GM23338 (cell line): ENCODE measurements at regions not wholly inside any gene's neighbourhood (a gene's known extent, or its start where the extent isn't known, plus 50 kb on each side); places are given as distances from the start of the nearest gene placed in this dataset.

Experiments used
- ATAC-seq: fragments of 200-7000 bp; cut with Tn5 transposase; 3 replicates; pipeline ENCODE4 v1.9.1; 2020
- DNase-seq: peaks from one replicate; pipeline ENCODE4 v3.0.0-alpha.2; 2015; ENCODE audit warnings: low spot score
- H2AFZ ChIP-seq: fragments of 200-600 bp; sonication (generic); 2 replicates; pipeline ENCODE4 v1.8.0; 2016; ENCODE audit warnings: antibody characterized with exemption, mild to moderate bottlenecking, moderate library complexity
- H3F3A ChIP-seq: fragments of 200-600 bp; sonication (generic); replicated peaks from 2 replicates; pipeline ENCODE4 v1.8.0; 2017; ENCODE audit warnings: antibody characterized with exemption, mixed run types, low read depth
- H3K27ac ChIP-seq: fragments of 200-600 bp; sonication (generic); 2 replicates; pipeline ENCODE4 v1.6.1; 2016; ENCODE audit warnings: low read depth
- H3K27me3 ChIP-seq: fragments of 200-600 bp; sonication (generic); 2 replicates; pipeline ENCODE4 v1.8.0; 2016; ENCODE audit warnings: mild to moderate bottlenecking, mixed run types, moderate library complexity; ENCODE audit not compliant: insufficient read depth
- H3K36me3 ChIP-seq: fragments of 200-600 bp; sonication (generic); 2 replicates; pipeline ENCODE4 v1.8.0; 2016; ENCODE audit warnings: mild to moderate bottlenecking; ENCODE audit not compliant: insufficient read depth
- H3K4me1 ChIP-seq: fragments of 200-600 bp; sonication (generic); 2 replicates; pipeline ENCODE4 v1.8.0; 2016; ENCODE audit warnings: mild to moderate bottlenecking, moderate library complexity; ENCODE audit not compliant: insufficient read depth
- H3K4me2 ChIP-seq: fragments of 200-600 bp; sonication (generic); 2 replicates; pipeline ENCODE4 v1.7.1; 2017; ENCODE audit warnings: mixed run types
- H3K4me3 ChIP-seq: fragments of 200-600 bp; sonication (generic); 2 replicates; pipeline ENCODE4 v1.6.1; 2016; ENCODE audit warnings: mixed run types
- H3K79me2 ChIP-seq: fragments of 200-600 bp; sonication (generic); replicated peaks from 2 replicates; pipeline ENCODE4 v1.8.0; 2017; ENCODE audit warnings: mild to moderate bottlenecking; ENCODE audit not compliant: insufficient read depth
- H3K9me2 ChIP-seq: fragments of 200-600 bp; sonication (generic); 2 replicates; pipeline ENCODE4 v1.8.0; 2017; ENCODE audit not compliant: insufficient read depth
- H4K20me1 ChIP-seq: fragments of 200-600 bp; sonication (generic); replicated peaks from 2 replicates; pipeline ENCODE4 v1.8.0; 2017; ENCODE audit warnings: mild to moderate bottlenecking; ENCODE audit not compliant: insufficient read depth
- H3K27ac Mint-ChIP-seq: 2 replicates; pipeline ENCODE4 v1.8.0; 2020; ENCODE audit warnings: inconsistent platforms, mild to moderate bottlenecking, moderate library complexity, mixed read lengths
- H3K27me3 Mint-ChIP-seq: 3 replicates; pipeline ENCODE4 v1.8.0; 2022; ENCODE audit warnings: low read depth, mild to moderate bottlenecking, moderate library complexity, mixed read lengths, inconsistent platforms; ENCODE audit not compliant: insufficient read depth, poor library complexity
- H3K36me3 Mint-ChIP-seq: 3 replicates; pipeline ENCODE4 v1.8.0; 2021; ENCODE audit warnings: low read depth, mild to moderate bottlenecking, inconsistent platforms, moderate library complexity, mixed read lengths
- H3K4me1 Mint-ChIP-seq: 3 replicates; pipeline ENCODE4 v1.8.0; 2020; ENCODE audit warnings: mild to moderate bottlenecking, inconsistent platforms, mixed read lengths
- H3K4me3 Mint-ChIP-seq: 3 replicates; pipeline ENCODE4 v1.8.0; 2021; ENCODE audit warnings: moderate library complexity, mild to moderate bottlenecking, inconsistent platforms, mixed read lengths
- H3K9me3 Mint-ChIP-seq: 3 replicates; pipeline ENCODE4 v1.8.0; 2020; ENCODE audit warnings: moderate library complexity, mild to moderate bottlenecking, inconsistent platforms, mixed read lengths
- CREB1 ChIP-seq: fragments of 250-450 bp; sonication (Bioruptor Pico); IDR thresholded peaks from 2 replicates; pipeline ENCODE4 v1.5.0; 2020; ENCODE audit warnings: low read depth, mild to moderate bottlenecking, moderate library complexity
- CTCF ChIP-seq, 2 experiments: fragments of 200-600 bp in 1 of 2; sonication (generic) in 1 of 2; conservative IDR thresholded peaks; 2 replicates each; pipeline versions ENCODE4 v1.5.1 to v1.6.1; 2016 to 2017; ENCODE audit warnings: antibody characterized with exemption in 2 of 2, low read depth in 2 of 2, mild to moderate bottlenecking in 2 of 2, moderate library complexity in 1 of 2
- ETS1 ChIP-seq: IDR thresholded peaks from 2 replicates; pipeline ENCODE4 v1.6.1; 2016; ENCODE audit warnings: antibody characterized with exemption
- EZH2 ChIP-seq: fragments of 200-600 bp; sonication (generic); IDR thresholded peaks from one replicate; pipeline ENCODE4 v1.8.0; 2017; ENCODE audit warnings: antibody characterized with exemption, mild to moderate bottlenecking, low read depth; ENCODE audit not compliant: unreplicated experiment
- EZH2phosphoT487 ChIP-seq: fragments of 200-600 bp; sonication (generic); IDR thresholded peaks from one replicate; pipeline ENCODE4 v1.8.1; 2018; ENCODE audit warnings: antibody characterized with exemption; ENCODE audit not compliant: unreplicated experiment
- JUNB ChIP-seq: IDR thresholded peaks from one replicate; pipeline ENCODE4 v1.6.1; 2016; ENCODE audit warnings: antibody characterized with exemption; ENCODE audit not compliant: unreplicated experiment
- NANOG ChIP-seq: IDR thresholded peaks from 2 replicates; pipeline ENCODE4 v1.6.1; 2016; ENCODE audit warnings: antibody characterized with exemption, borderline replicate concordance
- POLR2AphosphoS5 ChIP-seq: IDR thresholded peaks from 2 replicates; pipeline ENCODE4 v1.6.1; 2016; ENCODE audit warnings: antibody characterized with exemption, low read depth
- REST ChIP-seq: IDR thresholded peaks from one replicate; pipeline ENCODE4 v1.6.1; 2018; ENCODE audit warnings: antibody characterized with exemption; ENCODE audit not compliant: unreplicated experiment
- STAT1 ChIP-seq: IDR thresholded peaks from one replicate; pipeline ENCODE4 v1.6.1; 2016; ENCODE audit warnings: antibody characterized with exemption; ENCODE audit not compliant: unreplicated experiment
- ZNF114 ChIP-seq: fragments of 250-450 bp; sonication (Bioruptor Pico); IDR thresholded peaks from 2 replicates; pipeline ENCODE4 v1.5.0; 2020; ENCODE audit warnings: mild to moderate bottlenecking, moderate library complexity
- ZNF331 ChIP-seq: fragments of 250-450 bp; sonication (Bioruptor Pico); IDR thresholded peaks from 2 replicates; pipeline ENCODE4 v1.5.0; 2020; ENCODE audit warnings: low read depth, mild to moderate bottlenecking, moderate library complexity
- ZNF462 ChIP-seq: fragments of 250-450 bp; sonication (Bioruptor Pico); IDR thresholded peaks from 2 replicates; pipeline ENCODE4 v1.5.0; 2020; ENCODE audit warnings: mild to moderate bottlenecking, moderate library complexity

- TF ChIP-seq STAT1 (no peak), REST (no peak), CREB1 (CRISPR knock-in tag) (no peak), JUNB (no peak), ZNF114 (CRISPR knock-in tag) (no peak), EZH2phosphoT487 (no peak)
Measured at GRCh38 chr17:53941231-53941630, 118.5 kb downstream of the KIF2B start (continued).

- Mint-ChIP-seq H3K27me3 (no peaks in the 10 kb centered on the region), H3K27ac (no peak overlapping the region), H3K9me3 (no peaks in the 10 kb centered on the region), H3K4me1 (no peaks in the 10 kb centered on the region), H3K4me3 (no peak overlapping the region), H3K36me3 (no peaks in the 10 kb centered on the region)
- no peak overlapping the region for H3K4me3 ChIP-seq
- no peaks in the 10 kb centered on the region for H3K9me2 ChIP-seq
- DNase-seq (no peak), ATAC-seq (no peak)
- no peak overlapping the region for H3K27ac ChIP-seq
- H3F3A ChIP-seq = no peaks in the 10 kb centered on the region
- no peaks in the 10 kb centered on the region for H4K20me1 ChIP-seq
- H3K36me3 ChIP-seq = no peaks in the 10 kb centered on the region
- no peaks in the 10 kb centered on the region for H3K4me1 ChIP-seq
- H3K79me2 ChIP-seq = no peaks in the 10 kb centered on the region
- H2AFZ ChIP-seq = no peak overlapping the region
- H3K4me2 ChIP-seq = no peak overlapping the region
- no peaks in the 10 kb centered on the region for H3K27me3 ChIP-seq
- TF ChIP-seq POLR2AphosphoS5 (no peak), ETS1 (no peak), EZH2 (no peak), ZNF331 (CRISPR knock-in tag) (no peak), ZNF114 (CRISPR knock-in tag) (no peak), ZNF462 (no peak), CTCF (conservative IDR thresholded peaks at IDR 0.05; ENCODE audit: low read depth in 2 of 2) (no peak), CREB1 (CRISPR knock-in tag) (no peak), NANOG (no peak), JUNB (no peak), STAT1 (no peak)
Measured at GRCh38 chr17:53942436-53942835, 119.7 kb downstream of the KIF2B start.
